ENCODE measurements at regions not wholly inside any gene's neighbourhood (a gene's known extent, or its start where the extent isn't known, plus 50 kb on each side); places are given as distances from the start of the nearest gene placed in this dataset.

DNA sequence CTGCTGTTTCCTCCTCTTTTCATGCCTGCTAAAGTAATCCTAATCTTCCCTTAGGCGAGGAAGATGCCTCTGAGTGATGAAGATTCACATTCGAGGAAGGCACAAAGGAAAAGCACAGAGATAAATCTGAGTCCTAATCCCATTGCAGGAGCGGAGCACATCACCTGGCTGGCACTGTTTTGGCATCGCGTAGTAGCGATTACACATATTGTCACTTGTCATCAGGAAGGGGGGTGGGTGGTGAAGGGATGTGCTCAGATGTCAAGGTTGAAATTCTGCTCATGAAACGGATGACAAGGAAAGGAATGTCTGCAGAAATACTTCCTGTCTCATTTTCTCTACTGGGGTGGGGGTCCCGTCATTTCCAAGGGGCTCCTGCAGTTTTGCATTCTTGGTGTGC lies 363.1 kb upstream of the EEF2KMT start:
- no peak for ATAC-seq

DNA sequence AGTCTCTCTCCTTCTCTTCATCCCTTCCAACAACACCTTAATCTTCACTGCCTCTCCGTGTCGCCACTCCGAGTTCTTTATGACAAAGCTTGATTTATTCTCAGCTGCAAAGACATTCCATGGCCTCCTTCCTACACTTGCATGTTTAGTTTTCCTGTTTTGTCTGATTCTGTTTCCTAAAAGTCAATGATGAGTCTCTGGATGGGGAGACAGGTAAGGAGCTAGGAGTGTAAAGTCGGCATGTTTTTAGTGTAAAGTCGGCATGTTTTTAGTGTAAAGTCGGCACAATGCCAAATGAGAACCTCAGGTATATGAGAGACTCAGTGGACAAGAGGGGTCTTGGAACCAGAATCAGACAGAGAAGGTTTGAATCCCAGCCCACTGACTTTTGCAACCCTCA lies 362.3 kb upstream of the EEF2KMT start:
- no peak for TF ChIP-seq ESRRG (CRISPR knock-in tag; IDR thresholded peaks at IDR 0.05)
- no peak for ATAC-seq

More for the DNA sequence above, 363.1 kb upstream of the EEF2KMT start:
- TF ChIP-seq TOX (CRISPR knock-in tag; IDR thresholded peaks at IDR 0.05; ENCODE audit: borderline replicate concordance) = no peak
- TF ChIP-seq, protein P1, sequence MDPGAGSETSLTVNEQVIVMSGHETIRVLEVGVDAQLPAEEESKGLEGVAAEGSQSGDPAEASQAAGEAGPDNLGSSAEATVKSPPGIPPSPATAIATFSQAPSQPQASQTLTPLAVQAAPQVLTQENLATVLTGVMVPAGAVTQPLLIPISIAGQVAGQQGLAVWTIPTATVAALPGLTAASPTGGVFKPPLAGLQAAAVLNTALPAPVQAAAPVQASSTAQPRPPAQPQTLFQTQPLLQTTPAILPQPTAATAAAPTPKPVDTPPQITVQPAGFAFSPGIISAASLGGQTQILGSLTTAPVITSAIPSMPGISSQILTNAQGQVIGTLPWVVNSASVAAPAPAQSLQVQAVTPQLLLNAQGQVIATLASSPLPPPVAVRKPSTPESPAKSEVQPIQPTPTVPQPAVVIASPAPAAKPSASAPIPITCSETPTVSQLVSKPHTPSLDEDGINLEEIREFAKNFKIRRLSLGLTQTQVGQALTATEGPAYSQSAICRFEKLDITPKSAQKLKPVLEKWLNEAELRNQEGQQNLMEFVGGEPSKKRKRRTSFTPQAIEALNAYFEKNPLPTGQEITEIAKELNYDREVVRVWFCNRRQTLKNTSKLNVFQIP (CRISPR knock-in tag; IDR thresholded peaks at IDR 0.05; ENCODE audit: borderline replicate concordance, low read depth) = no peak
- TF ChIP-seq BACH2 (CRISPR knock-in tag; IDR thresholded peaks at IDR 0.05; ENCODE audit: borderline replicate concordance) = no peak
- no peak for TF ChIP-seq CSDC2 (CRISPR knock-in tag; IDR thresholded peaks at IDR 0.05)
- no peak for TF ChIP-seq SNAI2 (CRISPR knock-in tag; IDR thresholded peaks at IDR 0.05)
- TF ChIP-seq ZFP30 (CRISPR knock-in tag; IDR thresholded peaks at IDR 0.05) = no peak
- TF ChIP-seq RARB (CRISPR knock-in tag; IDR thresholded peaks at IDR 0.05) = no peak
- no peak for TF ChIP-seq ISL1 (CRISPR knock-in tag; IDR thresholded peaks at IDR 0.05)
- TF ChIP-seq GLIS3 (CRISPR knock-in tag; IDR thresholded peaks at IDR 0.05) = no peak
- TF ChIP-seq, protein P2, sequence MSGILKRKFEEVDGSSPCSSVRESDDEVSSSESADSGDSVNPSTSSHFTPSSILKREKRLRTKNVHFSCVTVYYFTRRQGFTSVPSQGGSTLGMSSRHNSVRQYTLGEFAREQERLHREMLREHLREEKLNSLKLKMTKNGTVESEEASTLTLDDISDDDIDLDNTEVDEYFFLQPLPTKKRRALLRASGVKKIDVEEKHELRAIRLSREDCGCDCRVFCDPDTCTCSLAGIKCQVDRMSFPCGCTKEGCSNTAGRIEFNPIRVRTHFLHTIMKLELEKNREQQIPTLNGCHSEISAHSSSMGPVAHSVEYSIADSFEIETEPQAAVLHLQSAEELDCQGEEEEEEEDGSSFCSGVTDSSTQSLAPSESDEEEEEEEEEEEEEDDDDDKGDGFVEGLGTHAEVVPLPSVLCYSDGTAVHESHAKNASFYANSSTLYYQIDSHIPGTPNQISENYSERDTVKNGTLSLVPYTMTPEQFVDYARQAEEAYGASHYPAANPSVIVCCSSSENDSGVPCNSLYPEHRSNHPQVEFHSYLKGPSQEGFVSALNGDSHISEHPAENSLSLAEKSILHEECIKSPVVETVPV (CRISPR knock-in tag; IDR thresholded peaks at IDR 0.05) = no peak
- no peak for TF ChIP-seq ZNF565 (CRISPR knock-in tag; conservative IDR thresholded peaks at IDR 0.05; ENCODE audit: low read depth)
- TF ChIP-seq, protein P3, sequence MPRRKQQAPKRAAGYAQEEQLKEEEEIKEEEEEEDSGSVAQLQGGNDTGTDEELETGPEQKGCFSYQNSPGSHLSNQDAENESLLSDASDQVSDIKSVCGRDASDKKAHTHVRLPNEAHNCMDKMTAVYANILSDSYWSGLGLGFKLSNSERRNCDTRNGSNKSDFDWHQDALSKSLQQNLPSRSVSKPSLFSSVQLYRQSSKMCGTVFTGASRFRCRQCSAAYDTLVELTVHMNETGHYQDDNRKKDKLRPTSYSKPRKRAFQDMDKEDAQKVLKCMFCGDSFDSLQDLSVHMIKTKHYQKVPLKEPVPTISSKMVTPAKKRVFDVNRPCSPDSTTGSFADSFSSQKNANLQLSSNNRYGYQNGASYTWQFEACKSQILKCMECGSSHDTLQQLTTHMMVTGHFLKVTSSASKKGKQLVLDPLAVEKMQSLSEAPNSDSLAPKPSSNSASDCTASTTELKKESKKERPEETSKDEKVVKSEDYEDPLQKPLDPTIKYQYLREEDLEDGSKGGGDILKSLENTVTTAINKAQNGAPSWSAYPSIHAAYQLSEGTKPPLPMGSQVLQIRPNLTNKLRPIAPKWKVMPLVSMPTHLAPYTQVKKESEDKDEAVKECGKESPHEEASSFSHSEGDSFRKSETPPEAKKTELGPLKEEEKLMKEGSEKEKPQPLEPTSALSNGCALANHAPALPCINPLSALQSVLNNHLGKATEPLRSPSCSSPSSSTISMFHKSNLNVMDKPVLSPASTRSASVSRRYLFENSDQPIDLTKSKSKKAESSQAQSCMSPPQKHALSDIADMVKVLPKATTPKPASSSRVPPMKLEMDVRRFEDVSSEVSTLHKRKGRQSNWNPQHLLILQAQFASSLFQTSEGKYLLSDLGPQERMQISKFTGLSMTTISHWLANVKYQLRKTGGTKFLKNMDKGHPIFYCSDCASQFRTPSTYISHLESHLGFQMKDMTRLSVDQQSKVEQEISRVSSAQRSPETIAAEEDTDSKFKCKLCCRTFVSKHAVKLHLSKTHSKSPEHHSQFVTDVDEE (CRISPR knock-in tag; IDR thresholded peaks at IDR 0.05) = no peak
- TF ChIP-seq TCF4 (CRISPR knock-in tag; IDR thresholded peaks at IDR 0.05; ENCODE audit: borderline replicate concordance) = no peak
- no peak for TF ChIP-seq ARNTL (CRISPR knock-in tag; IDR thresholded peaks at IDR 0.05; ENCODE audit: borderline replicate concordance, low read depth)
- TF ChIP-seq OSR1 (CRISPR knock-in tag; IDR thresholded peaks at IDR 0.05) = no peak
- TF ChIP-seq, protein P4, sequence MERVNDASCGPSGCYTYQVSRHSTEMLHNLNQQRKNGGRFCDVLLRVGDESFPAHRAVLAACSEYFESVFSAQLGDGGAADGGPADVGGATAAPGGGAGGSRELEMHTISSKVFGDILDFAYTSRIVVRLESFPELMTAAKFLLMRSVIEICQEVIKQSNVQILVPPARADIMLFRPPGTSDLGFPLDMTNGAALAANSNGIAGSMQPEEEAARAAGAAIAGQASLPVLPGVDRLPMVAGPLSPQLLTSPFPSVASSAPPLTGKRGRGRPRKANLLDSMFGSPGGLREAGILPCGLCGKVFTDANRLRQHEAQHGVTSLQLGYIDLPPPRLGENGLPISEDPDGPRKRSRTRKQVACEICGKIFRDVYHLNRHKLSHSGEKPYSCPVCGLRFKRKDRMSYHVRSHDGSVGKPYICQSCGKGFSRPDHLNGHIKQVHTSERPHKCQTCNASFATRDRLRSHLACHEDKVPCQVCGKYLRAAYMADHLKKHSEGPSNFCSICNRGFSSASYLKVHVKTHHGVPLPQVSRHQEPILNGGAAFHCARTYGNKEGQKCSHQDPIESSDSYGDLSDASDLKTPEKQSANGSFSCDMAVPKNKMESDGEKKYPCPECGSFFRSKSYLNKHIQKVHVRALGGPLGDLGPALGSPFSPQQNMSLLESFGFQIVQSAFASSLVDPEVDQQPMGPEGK (CRISPR knock-in tag; IDR thresholded peaks at IDR 0.05; ENCODE audit: borderline replicate concordance) = no peak
- TF ChIP-seq ZFP3 (CRISPR knock-in tag; IDR thresholded peaks at IDR 0.05) = no peak

DNA sequence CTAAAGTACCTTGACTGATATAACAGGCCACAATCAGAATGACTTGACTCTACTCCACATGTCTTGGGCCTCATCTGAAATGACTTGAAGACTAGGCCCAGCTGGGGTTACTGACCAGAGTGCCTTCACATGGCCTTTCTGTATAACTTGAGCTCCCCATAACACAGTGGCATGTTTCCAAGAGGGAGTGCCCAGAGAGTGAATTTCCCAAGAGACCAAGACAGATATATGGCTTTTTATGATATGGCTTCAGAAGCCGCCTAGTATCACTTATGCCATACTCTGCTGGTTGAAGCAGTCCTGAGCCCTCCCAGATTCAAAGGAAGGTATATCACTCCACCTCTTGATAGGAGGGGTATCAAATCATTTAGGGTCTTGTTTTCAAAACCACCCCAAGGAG lies 357.5 kb upstream of the EEF2KMT start:
- no peak for ATAC-seq
- TF ChIP-seq OSR1 (CRISPR knock-in tag; IDR thresholded peaks at IDR 0.05) (no peak), GLIS3 (CRISPR knock-in tag; IDR thresholded peaks at IDR 0.05) (no peak), ESRRG (CRISPR knock-in tag; IDR thresholded peaks at IDR 0.05) (no peak), ZNF8 (CRISPR knock-in tag; IDR thresholded peaks at IDR 0.05) (no peak), TOX (CRISPR knock-in tag; IDR thresholded peaks at IDR 0.05; ENCODE audit: borderline replicate concordance) (no peak), PPARA (CRISPR knock-in tag; IDR thresholded peaks at IDR 0.05; ENCODE audit: borderline replicate concordance) (no peak), ZFP3 (CRISPR knock-in tag; IDR thresholded peaks at IDR 0.05) (no peak), TCF4 (CRISPR knock-in tag; IDR thresholded peaks at IDR 0.05; ENCODE audit: borderline replicate concordance) (no peak), ZC3H10 (CRISPR knock-in tag; IDR thresholded peaks at IDR 0.05) (no peak), ZNF565 (CRISPR knock-in tag; conservative IDR thresholded peaks at IDR 0.05; ENCODE audit: low read depth) (no peak), SNAI2 (CRISPR knock-in tag; IDR thresholded peaks at IDR 0.05) (no peak)

DNA sequence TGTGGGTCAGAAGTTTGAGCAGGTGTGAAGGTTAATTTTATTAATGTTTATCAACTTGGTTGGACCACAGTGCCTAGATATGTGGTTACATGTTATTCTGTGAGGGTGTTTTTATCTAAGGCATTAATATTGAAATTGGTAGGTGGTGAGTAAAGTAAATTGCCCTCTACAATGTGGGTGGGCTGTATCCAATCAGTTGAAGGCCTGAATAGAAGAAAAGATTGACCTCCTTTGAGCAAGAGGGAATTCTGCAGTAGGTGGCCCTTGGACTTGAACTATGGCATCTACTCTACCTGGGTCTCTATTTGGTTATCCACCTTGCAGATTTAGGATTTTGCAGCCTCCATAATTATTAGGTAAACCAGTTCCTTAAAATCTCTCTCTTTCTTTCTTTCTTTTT lies 356.8 kb upstream of the EEF2KMT start:
- no peak for ATAC-seq
- TF ChIP-seq TOX (CRISPR knock-in tag; IDR thresholded peaks at IDR 0.05; ENCODE audit: borderline replicate concordance) (no peak), ZNF70 (CRISPR knock-in tag; IDR thresholded peaks at IDR 0.05) (no peak), ZFP3 (CRISPR knock-in tag; IDR thresholded peaks at IDR 0.05) (no peak), ZNF8 (CRISPR knock-in tag; IDR thresholded peaks at IDR 0.05) (no peak), CSDC2 (CRISPR knock-in tag; IDR thresholded peaks at IDR 0.05) (no peak), RARB (CRISPR knock-in tag; IDR thresholded peaks at IDR 0.05) (no peak), OSR1 (CRISPR knock-in tag; IDR thresholded peaks at IDR 0.05) (no peak), GLIS3 (CRISPR knock-in tag; IDR thresholded peaks at IDR 0.05) (no peak), ARNTL (CRISPR knock-in tag; IDR thresholded peaks at IDR 0.05; ENCODE audit: borderline replicate concordance, low read depth) (no peak), BACH2 (CRISPR knock-in tag; IDR thresholded peaks at IDR 0.05; ENCODE audit: borderline replicate concordance) (no peak)
- TF ChIP-seq, protein P1 (CRISPR knock-in tag; IDR thresholded peaks at IDR 0.05; ENCODE audit: borderline replicate concordance, low read depth) = no peak
- TF ChIP-seq, protein P3 (CRISPR knock-in tag; IDR thresholded peaks at IDR 0.05) = no peak

Data from SK-N-SH treated with all-trans-retinoic acid at 6 μM for 48 hours (cell line).